HG02884 (cell line): ENCODE measurements at regions not wholly inside any gene's neighbourhood (a gene's known extent, or its start where the extent isn't known, plus 50 kb on each side); places are given as distances from the start of the nearest gene placed in this dataset.
"Not testable (repeated sequence)": the region's sequence is repeated elsewhere in the genome, so short reads cannot be mapped to it uniquely, and the experiment has no call there.

Source experiments
- ATAC-seq: cut with Tn5 transposase; IDR thresholded peaks from one replicate; pipeline ENCODE4 v1.9.1; 2021; ENCODE audit warnings: mild to moderate bottlenecking, moderate library complexity; ENCODE audit not compliant: unreplicated experiment

DNA sequence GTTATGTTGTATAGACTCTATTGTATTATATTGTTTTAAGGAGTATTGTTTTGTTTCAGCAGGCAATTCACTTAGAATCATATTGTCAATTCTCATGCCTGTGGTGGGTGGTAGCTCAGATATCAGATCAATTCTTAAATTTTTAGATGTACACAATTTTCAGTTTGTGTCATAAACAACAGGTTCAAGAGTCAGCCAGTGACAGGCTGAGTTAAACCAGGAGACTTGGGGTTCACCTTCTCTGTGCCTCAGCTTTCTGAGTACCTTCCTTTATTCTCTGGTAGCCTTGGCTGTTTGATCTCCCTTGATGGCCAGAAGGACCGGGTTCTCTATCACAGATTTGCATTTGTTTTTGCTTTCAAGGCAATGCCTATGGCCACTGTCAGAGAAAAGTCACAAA lies 199.9 kb upstream of the KCNMB2 start:
- no peak for ATAC-seq

DNA sequence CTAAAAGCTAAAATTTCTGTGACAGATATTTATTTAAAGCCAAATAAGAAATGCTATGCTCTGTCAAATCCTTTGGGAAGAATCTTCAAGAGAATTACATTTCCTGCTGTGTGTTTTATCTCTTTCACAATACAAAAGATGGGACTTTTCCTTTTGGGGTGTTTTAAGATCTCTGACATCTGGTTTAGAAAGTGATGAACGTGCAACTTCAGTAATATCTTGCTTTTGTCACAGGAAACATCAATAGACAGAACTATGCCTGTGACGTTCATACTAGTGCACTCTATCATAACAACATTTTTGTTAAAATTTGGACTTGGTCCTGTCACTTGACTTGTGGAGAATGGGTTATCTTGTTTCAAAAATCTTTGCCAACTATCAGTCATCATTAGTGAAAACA lies 195.7 kb upstream of the KCNMB2 start:
- ATAC-seq = no peak

GRCh38 chr3:178341636-178342035 lies 194.6 kb upstream of the KCNMB2 start:
- ATAC-seq = no peak

DNA sequence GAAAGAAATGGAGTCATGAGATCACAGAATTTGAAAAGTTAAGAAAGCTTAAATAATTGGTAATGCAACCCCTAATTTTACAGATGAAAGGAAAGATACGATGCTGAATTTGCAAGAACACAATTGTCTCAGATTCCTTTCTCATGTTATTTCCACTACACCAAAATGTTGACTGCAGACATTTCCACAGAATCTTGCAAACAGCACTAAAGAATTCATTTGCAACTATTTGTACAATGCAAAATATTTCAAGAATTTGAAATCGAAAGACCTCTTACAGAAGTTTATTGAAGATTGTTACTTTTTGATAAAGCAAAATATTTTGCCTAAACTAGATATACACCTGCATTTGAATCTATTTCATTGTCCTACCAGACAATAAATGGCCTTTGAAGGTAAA lies 194.1 kb upstream of the KCNMB2 start:
- ATAC-seq = no peak

GRCh38 chr3:178343433-178344038 lies 192.7 kb upstream of the KCNMB2 start:
- no peak for ATAC-seq

DNA sequence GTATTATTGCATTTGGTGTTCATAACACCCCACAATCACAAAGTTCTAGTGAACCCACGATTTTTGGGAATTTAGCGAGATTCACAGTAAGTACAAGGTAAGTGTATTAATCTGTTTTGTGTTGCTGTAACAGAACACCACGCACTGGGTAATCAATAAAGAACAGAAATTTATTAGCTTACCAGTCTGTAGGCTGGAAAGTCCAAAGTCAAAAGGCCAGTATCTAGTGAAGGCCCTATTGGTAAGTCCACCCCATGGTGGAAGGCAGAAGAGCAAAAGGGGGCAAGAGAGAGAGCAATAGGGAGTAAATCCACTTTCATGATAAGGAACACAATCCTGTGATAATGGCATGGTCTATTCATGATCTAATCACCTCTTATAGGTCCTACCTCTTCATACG lies 190.3 kb upstream of the KCNMB2 start:
- ATAC-seq = no peak

- not testable (repeated sequence) for ATAC-seq
These were observed 187.5 kb upstream of the KCNMB2 start for GRCh38 chr3:178348561-178349217.

DNA sequence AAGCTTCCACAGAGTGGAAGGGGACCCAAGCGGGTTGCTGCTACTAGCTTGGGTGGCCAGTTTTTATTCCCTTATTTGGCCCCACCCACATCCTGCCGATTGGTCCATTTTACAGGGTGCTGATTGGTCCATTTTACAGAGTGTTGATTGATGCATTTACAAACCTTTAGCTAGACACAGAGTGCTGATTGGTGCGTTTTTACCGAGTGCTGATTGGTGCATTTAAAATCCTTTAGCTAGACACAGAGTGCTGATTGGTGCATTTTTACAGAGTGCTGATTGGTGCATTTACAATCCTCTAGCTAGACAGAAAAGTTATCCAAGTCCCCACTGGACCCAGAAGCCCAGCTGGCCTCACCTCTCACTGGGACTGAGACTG lies 187.0 kb upstream of the KCNMB2 start:
- ATAC-seq = not testable (repeated sequence)

- no peak for ATAC-seq
These were observed 185.5 kb upstream of the KCNMB2 start for GRCh38 chr3:178350763-178351162.

- no peak for ATAC-seq
These were observed 183.8 kb upstream of the KCNMB2 start for GRCh38 chr3:178352326-178353005.

GRCh38 chr3:178353006-178353694 lies 183.1 kb upstream of the KCNMB2 start:
- no peak for ATAC-seq

DNA sequence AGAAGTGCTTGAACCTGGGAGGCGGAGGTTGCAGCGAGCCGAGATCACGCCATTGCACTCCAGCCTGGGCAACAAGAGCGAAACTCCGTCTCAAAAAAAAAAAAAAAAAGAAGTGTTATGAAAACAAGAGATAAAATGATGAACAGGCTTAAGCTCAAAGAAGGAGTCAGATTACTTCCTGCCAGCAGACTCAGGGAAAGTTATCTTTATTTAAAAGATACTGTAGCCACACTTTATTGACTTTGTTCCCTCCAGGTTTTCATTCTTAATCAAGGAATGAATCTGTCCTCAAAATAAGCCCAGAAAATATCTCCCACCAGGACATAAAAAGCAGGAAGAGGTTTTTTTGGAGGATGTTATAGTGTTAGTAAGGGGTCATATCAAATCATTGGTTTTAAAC lies 176.5 kb upstream of the KCNMB2 start:
- ATAC-seq = no peak

DNA sequence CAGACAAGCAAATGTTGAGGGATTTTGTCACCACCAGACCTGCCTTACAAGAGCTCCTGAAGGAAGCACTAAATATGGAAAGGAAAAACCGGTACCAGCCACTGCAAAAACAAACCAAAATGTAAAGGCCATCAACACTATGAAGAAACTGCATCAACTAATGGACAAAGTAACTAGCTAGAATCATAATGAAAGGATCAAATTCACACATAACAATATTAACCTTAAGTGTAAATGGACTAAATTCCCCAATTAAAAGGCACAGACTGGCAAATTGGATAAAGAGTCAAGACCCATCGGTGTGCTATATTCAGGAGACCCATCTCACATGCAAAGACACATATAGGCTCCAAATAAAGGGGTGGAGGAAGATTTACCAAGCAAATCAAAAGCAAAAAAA lies 173.2 kb upstream of the KCNMB2 start:
- not testable (repeated sequence) for ATAC-seq

DNA sequence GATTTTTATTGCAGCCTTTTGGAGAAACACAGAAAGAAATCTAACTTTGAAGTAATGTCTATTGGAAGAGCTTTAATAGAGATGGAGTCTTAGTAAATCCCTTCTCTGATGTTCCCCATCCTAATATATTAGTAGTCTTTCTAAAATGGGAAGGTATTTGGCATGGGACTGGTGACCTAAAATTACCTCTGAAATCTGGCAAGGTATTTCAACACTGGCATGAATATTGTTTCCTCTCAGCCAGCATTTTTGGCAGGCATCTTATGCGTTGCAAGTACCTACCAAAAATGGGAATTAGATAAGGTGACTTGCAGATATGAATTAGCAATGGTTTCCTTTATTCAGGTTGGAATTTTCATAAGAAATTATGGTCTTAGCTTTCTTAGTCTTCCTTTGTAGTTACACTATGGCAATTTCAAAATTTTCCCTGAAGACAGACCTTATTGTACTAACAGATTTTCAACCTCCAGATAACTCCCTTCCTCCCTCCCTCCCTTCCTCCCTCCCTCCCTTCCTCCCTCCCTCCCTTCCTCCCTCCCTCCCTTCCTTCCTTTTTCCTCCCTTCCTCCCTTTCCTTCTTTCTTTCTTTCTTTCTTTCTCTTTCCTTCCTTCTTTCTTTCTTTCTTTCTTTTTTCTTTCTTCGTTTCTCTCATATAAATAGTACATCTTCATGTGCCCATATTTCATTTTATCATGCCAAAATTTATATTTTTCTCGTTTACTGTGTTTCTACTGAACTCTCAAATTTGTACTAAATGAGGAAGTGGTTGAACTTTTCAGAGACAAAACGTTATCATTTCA lies 168.2 kb upstream of the KCNMB2 start:
- no peak for ATAC-seq

DNA sequence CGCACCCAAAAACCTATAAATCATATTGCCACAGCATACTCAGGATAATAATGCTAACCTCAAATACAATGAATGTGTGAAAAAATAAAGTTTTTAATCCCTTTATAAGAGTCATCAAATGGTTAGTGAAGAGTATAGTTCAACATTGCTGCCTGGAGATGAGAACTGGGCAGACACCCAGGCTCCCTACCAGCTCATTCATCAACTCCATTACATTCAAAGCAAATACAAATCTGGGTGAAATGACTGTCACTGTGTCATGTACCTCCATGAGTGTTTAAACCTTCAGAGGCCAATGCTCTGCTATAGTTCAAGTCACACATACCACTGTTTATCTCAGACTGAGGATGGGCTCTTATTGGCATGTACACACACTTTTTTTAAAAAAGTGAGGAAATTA lies 167.2 kb upstream of the KCNMB2 start:
- ATAC-seq = no peak

GRCh38 chr3:178369811-178370210 lies 166.4 kb upstream of the KCNMB2 start:
- no peak for ATAC-seq

DNA sequence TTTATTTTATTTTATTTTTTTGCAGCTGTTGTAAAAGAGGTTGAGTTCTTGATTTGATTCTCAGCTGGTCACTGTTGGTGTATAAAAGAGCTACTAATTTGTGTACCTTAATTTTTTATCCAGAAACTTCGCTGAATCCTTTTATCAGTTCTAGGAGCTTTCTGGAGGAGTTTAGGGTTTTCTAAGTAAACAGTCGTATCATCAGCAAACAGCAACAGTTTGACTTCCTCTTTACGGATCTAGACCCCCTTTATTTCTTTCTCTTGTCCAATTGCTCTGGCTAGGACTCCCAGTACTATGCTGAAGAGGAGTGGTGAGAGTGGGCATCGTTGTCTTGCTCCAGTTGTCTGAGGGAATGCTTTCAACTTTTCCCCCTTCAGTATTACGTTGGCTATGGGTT lies 165.8 kb upstream of the KCNMB2 start:
- ATAC-seq = no peak

DNA sequence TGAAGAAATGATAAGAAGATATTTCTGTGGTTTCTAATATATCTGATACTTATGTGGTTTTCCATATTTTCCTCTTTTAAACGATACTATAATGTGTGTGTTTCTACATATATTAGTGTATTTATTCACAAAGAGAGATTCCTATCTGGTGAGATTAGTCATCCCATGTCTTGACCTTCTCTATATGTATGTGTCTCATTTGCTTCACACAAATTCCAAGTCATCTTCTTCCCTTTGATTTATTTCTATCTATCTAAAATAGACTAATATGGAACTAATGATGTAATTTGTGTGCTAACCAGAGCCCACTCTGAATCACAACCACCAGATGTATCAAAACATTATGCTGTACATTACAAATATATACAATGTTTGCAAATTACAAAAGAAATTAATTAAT lies 154.7 kb upstream of the KCNMB2 start:
- no peak for ATAC-seq

DNA sequence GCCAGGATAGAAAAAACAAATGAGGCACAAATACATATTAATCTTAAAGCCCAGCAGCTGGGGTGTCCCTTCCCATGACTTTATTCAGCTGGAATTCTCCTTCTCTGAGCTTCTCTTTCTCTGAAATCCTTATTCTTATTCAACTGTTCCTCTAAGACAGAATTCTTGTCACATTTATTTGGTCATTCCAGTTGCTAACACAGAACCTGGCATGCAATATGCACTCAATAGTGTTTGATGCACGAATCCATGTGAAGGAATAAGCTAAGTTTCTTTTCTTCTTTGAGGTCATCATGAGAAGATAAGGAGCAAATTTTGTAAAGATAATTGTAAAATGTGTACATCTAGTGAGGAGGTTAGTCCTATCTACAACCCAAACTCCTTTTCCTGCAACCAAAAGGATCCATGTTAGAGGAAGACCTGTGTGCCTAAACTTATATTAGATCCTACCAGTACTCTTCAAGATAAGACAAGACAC lies 154.2 kb upstream of the KCNMB2 start:
- no peak for ATAC-seq

DNA sequence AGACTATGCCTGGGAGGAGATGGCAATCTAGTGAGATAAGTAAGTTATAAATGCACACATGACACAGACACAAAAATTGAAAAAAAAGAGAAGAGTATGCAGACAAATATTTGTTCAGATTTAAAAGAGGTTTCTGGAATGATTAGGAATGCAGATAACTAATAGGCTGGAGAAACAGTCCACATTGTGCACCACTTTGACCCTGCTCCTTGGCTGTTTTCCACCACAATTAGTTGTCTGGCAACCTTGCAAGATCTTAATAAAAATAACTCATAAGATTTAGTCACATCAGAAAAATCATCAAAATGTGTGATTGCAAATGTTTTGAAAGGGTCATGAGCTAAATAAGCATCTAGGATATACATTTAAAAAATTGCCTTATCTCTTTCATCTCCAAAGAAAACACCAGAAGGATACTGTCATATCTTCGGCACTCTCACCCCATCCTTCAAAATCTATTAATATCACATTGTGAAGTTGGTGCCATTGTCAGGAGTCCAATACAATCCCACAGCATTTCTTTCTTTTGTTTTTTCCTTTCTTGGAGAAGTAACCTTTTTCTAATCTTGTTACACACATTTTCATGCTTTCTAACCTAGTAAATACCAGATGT lies 153.7 kb upstream of the KCNMB2 start:
- no peak for ATAC-seq
